ENCODE measurements at regions not wholly inside any gene's neighbourhood (a gene's known extent, or its start where the extent isn't known, plus 50 kb on each side); places are given as distances from the start of the nearest gene placed in this dataset.

GRCh38 chr4:14650127-14650526, 352.2 kb upstream of the CPEB2 start:
- no peak for TF ChIP-seq CTCF (IDR thresholded peaks at IDR 0.05)
- intact Hi-C loops (cut with DNase I; ENCODE audit: low total_unique reads), result no loop called here
- Histone ChIP-seq H3K4me3 (no peak overlapping the region), H3K9me3 (no peaks in the 10 kb centered on the region), H3K4me1 (no peaks in the 10 kb centered on the region), H3K27ac (no peak overlapping the region), H3K36me3 (no peaks in the 10 kb centered on the region), H3K27me3 (no peaks in the 10 kb centered on the region)
- DNase-seq, result no peak

DNA sequence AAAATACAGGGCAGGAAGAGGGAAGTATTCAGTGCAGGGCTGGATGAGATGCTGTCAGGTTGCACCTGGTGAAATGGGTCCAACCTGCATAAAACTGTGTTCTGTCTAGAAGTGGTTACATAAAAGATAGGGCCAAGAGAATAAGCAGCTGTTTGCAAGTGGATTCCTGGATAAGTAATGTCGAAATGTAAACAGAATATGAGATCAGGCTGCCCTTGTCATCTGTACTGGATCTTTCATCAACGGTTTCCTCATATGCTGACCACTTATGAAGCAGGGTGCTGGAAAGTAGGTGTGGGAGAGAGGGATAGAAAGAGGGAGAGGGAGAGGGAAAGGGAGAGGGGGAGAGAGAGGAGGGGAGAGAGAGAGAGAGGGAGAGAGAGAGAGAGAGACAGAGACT, 349.8 kb upstream of the CPEB2 start:
- Histone ChIP-seq H3K4me3 (no peak overlapping the region), H3K36me3 (no peaks in the 10 kb centered on the region), H3K9me3 (no peaks in the 10 kb centered on the region), H3K27ac (no peak overlapping the region), H3K27me3 (no peaks in the 10 kb centered on the region), H3K4me1 (no peaks in the 10 kb centered on the region)
- intact Hi-C loops (cut with DNase I; ENCODE audit: low total_unique reads), result no loop called here
- no peak for DNase-seq
- no peak for TF ChIP-seq CTCF (IDR thresholded peaks at IDR 0.05)

- intact Hi-C loops (cut with DNase I; ENCODE audit: low total_unique reads), result no loop called here
- Histone ChIP-seq H3K4me3 (no peak overlapping the region), H3K27me3 (no peaks in the 10 kb centered on the region), H3K27ac (no peak overlapping the region), H3K9me3 (no peaks in the 10 kb centered on the region), H3K36me3 (no peaks in the 10 kb centered on the region), H3K4me1 (no peaks in the 10 kb centered on the region)
- no peak for DNase-seq
- TF ChIP-seq CTCF (IDR thresholded peaks at IDR 0.05), result no peak
Measured at GRCh38 chr4:14653338-14653737, 348.9 kb upstream of the CPEB2 start.

DNA sequence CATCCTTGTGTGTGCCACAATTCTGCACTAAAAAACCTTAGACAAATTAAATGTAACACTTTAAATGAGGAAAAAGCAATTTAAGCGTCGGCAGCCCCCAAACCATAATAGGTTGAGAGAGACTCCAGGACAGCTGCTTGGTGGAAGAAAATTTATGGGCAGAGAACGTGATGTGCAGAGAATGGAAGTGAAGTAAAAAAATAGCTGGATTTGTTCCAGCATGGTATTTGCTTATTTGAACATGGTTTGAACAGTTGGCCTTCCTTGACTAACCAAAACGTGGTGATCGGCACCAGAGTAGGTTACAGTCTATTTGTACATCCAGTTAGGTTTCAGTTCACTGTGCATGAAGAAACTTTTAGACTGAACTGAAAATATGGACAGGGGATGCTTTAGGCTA, 343.0 kb upstream of the CPEB2 start:
- H3K9me3 ChIP-seq, result no peaks in the 10 kb centered on the region

GRCh38 chr4:14667624-14668151, 334.6 kb upstream of the CPEB2 start:
- no peak for DNase-seq
- Histone ChIP-seq H3K9me3 (peaks cover 0 to 8% (median 8%) of the 10 kb centered on the region in 3 donors), H3K27ac (no peak overlapping the region), H3K36me3 (no peaks in the 10 kb centered on the region), H3K4me3 (no peak overlapping the region), H3K27me3 (no peaks in the 10 kb centered on the region), H3K4me1 (no peaks in the 10 kb centered on the region)
- no peak for TF ChIP-seq CTCF (IDR thresholded peaks at IDR 0.05)
- intact Hi-C loops (cut with DNase I; ENCODE audit: low total_unique reads), result no loop called here

More for the DNA sequence above, 343.0 kb upstream of the CPEB2 start:
- Histone ChIP-seq H3K27me3 (no peaks in the 10 kb centered on the region), H3K4me1 (no peaks in the 10 kb centered on the region), H3K27ac (no peak overlapping the region), H3K4me3 (no peak overlapping the region), H3K36me3 (no peaks in the 10 kb centered on the region)
- no peak for TF ChIP-seq CTCF (IDR thresholded peaks at IDR 0.05)
- intact Hi-C loops (cut with DNase I; ENCODE audit: low total_unique reads), result no loop called here
- no peak for DNase-seq

GRCh38 chr4:14668296-14668695, 334.0 kb upstream of the CPEB2 start:
- no peak overlapping the region for H3K27ac ChIP-seq
- TF ChIP-seq CTCF (IDR thresholded peaks at IDR 0.05), result no peak

More at GRCh38 chr4:14668296-14668695, 334.0 kb upstream of the CPEB2 start:
- no peaks in the 10 kb centered on the region for H3K4me1 ChIP-seq
- no peak for DNase-seq
- intact Hi-C loops (cut with DNase I; ENCODE audit: low total_unique reads), result no loop called here
- H3K9me3 ChIP-seq, result peaks cover 0 to 8% (median 8%) of the 10 kb centered on the region in 3 donors
- no peak overlapping the region for H3K4me3 ChIP-seq
- H3K27me3 ChIP-seq, result no peaks in the 10 kb centered on the region
- H3K36me3 ChIP-seq, result no peaks in the 10 kb centered on the region

Measured in tibial artery (tissue), 4 donors.